ENCODE measurements at regions not wholly inside any gene's neighbourhood (a gene's known extent, or its start where the extent isn't known, plus 50 kb on each side); places are given as distances from the start of the nearest gene placed in this dataset.

GRCh38 chr3:30077746-30078145, 528.7 kb upstream of the TGFBR2 start:
- H2BK15ac ChIP-seq (ENCODE audit: low read length), result no peak overlapping the region
- no peak overlapping the region for H4K91ac ChIP-seq (replicated peaks; ENCODE audit: insufficient read length, low read length)
- TF ChIP-seq RAD21 (IDR thresholded peaks at IDR 0.05 in 1 of 2, conservative IDR thresholded peaks at IDR 0.05 in 1 of 2; ENCODE audit: low read depth in 2 of 2, low read length in 2 of 2) (no peak), RBBP5 (IDR thresholded peaks at IDR 0.05; ENCODE audit: borderline replicate concordance, low read depth, low read length) (no peak)
- H2AFZ ChIP-seq (ENCODE audit: low read length), result no peak overlapping the region
- no peaks in the 10 kb centered on the region for H3K36me3 ChIP-seq (ENCODE audit: control insufficient read depth in 2 of 4, insufficient read depth in 4 of 4, low read length in 3 of 4)
- H2BK20ac ChIP-seq (ENCODE audit: low read length), result no peak overlapping the region
- H3K23me2 ChIP-seq (ENCODE audit: low read depth, low read length), result no peaks in the 10 kb centered on the region
- 92% methylated on average over 2 of the region's 2 CpGs; no CpG with 5 or more reads in 1 of the 2 experiments for WGBS, 2 experiments (ENCODE audit: extremely low coverage in 1 of 2, insufficient coverage in 1 of 2, insufficient read length in 1 of 2, insufficient replicate concordance in 2 of 2, low coverage in 1 of 2, low lambda C conversion rate in 2 of 2, missing lambda C conversion rate in 1 of 2)
- H3K4me1 ChIP-seq (replicated peaks in 1 of 4; ENCODE audit: control insufficient read depth in 3 of 4, insufficient read depth in 4 of 4, low read length in 3 of 4), result no peaks in the 10 kb centered on the region
- no peak overlapping the region for H3K4me3 ChIP-seq (ENCODE audit: extremely low read depth in 1 of 4, insufficient read depth in 2 of 4, low read depth in 3 of 4, low read length in 4 of 4)
- H3K4ac ChIP-seq (replicated peaks; ENCODE audit: insufficient read length, low read depth, low read length), result no peak overlapping the region
- no peak overlapping the region for H3K56ac ChIP-seq (replicated peaks; ENCODE audit: insufficient read length, low read depth, low read length)
- peaks cover 21 to 45% (median 30%) of the 10 kb centered on the region in 4 experiments for H3K27me3 ChIP-seq (replicated peaks in 1 of 4; ENCODE audit: control insufficient read depth in 3 of 4, extremely low read depth in 1 of 4, insufficient read depth in 3 of 4, low read length in 3 of 4)
- no peaks in the 10 kb centered on the region for H3K79me1 ChIP-seq (ENCODE audit: low read depth, low read length)
- H3K23ac ChIP-seq (ENCODE audit: insufficient read length), result no peak overlapping the region
- H3K79me2 ChIP-seq (ENCODE audit: control insufficient read depth in 1 of 2, insufficient read depth in 2 of 2, low read length in 2 of 2), result no peaks in the 10 kb centered on the region
- H4K8ac ChIP-seq (ENCODE audit: extremely low read depth, insufficient read depth, low read length), result no peak overlapping the region
- H3K9ac ChIP-seq (replicated peaks in 1 of 4; ENCODE audit: extremely low read depth in 1 of 4, low read depth in 3 of 4, low read length in 3 of 4), result no peak overlapping the region
- H3K18ac ChIP-seq (ENCODE audit: extremely low read depth, low read length), result no peak overlapping the region
- H3K27ac ChIP-seq (ENCODE audit: low read depth, low read length), result no peak overlapping the region
- no peak overlapping the region for H2BK120ac ChIP-seq (replicated peaks; ENCODE audit: low read depth, low read length)
- H2BK5ac ChIP-seq (ENCODE audit: low read depth, low read length), result no peak overlapping the region
- no peaks in the 10 kb centered on the region for H4K20me1 ChIP-seq (replicated peaks in 1 of 2; ENCODE audit: control insufficient read depth in 1 of 2, insufficient read depth in 2 of 2, low read length in 2 of 2)
- ChIA-PET POLR2A (ENCODE audit: partially characterized antibody) (no interaction called here), CTCF (ENCODE audit: partially characterized antibody) (interaction anchor here (0.9 kb wide), 1 partner anchor 35 kb away, joined by 7 read pairs; no protein-coding TSS in a partner anchor)
- no peak overlapping the region for H2AK5ac ChIP-seq (ENCODE audit: low read depth, low read length)
- H2BK12ac ChIP-seq (ENCODE audit: low read depth, low read length), result no peak overlapping the region
- no peak for FAIRE-seq
- no peaks in the 10 kb centered on the region for H3K9me3 ChIP-seq (ENCODE audit: insufficient read depth in 2 of 2, low read depth in 1 of 2, low read length in 1 of 2)
- H4K5ac ChIP-seq (ENCODE audit: insufficient read length, low read depth, low read length), result no peak overlapping the region
- H3K14ac ChIP-seq (ENCODE audit: insufficient read length), result no peak overlapping the region
- DNase-seq (ENCODE audit: low read depth in 1 of 2, low spot score in 2 of 2), result no peak
- no peak overlapping the region for H3K4me2 ChIP-seq (ENCODE audit: insufficient read depth in 1 of 2, low read depth in 2 of 2, low read length in 2 of 2)
